ENCODE measurements at regions not wholly inside any gene's neighbourhood (a gene's known extent, or its start where the extent isn't known, plus 50 kb on each side); places are given as distances from the start of the nearest gene placed in this dataset.

GRCh38 chr3:193980905-193981304 lies 155.0 kb upstream of the HES1 start:
- no peaks in the 10 kb centered on the region for H3K36me3 ChIP-seq (ENCODE audit: control insufficient read depth in 1 of 2, insufficient read depth in 2 of 2, low read length in 1 of 2)
- H3K4me1 ChIP-seq (ENCODE audit: control insufficient read depth in 1 of 2, insufficient read depth in 2 of 2, low read length in 2 of 2) = peaks cover 0 to 3% of the 10 kb centered on the region in 2 donors
- ATAC-seq (ENCODE audit: low FRiP score) (no peak), DNase-seq (no peak)
- H3K4me3 ChIP-seq (ENCODE audit: low read length in 2 of 2) = no peak overlapping the region
- 91 to 94% methylated on average over 3 of the region's 3 CpGs for WGBS, 2 donors
- intact Hi-C loops (cut with DNase I) = no loop called here
- H3K9me3 ChIP-seq (ENCODE audit: control insufficient read depth, low read length) = no peaks in the 10 kb centered on the region
- H3K27me3 ChIP-seq (ENCODE audit: control insufficient read depth in 1 of 2, insufficient read depth in 2 of 2, low read length in 1 of 2) = no peaks in the 10 kb centered on the region
- H3K27ac ChIP-seq (ENCODE audit: low read depth in 1 of 2, low read length in 2 of 2) = no peak overlapping the region

- WGBS, 2 donors = 95 to 99% methylated on average over 4 of the region's 4 CpGs
Measured at GRCh38 chr3:193981504-193981903, 154.4 kb upstream of the HES1 start.

GRCh38 chr3:193982258-193982659 lies 153.7 kb upstream of the HES1 start:
- no peak overlapping the region for H3K4me3 ChIP-seq (ENCODE audit: low read length in 2 of 2)
- peaks cover 0 to 3% of the 10 kb centered on the region in 2 donors for H3K4me1 ChIP-seq (ENCODE audit: control insufficient read depth in 1 of 2, insufficient read depth in 2 of 2, low read length in 2 of 2)
- H3K9me3 ChIP-seq (ENCODE audit: control insufficient read depth, low read length) = no peaks in the 10 kb centered on the region
- DNase-seq (peak; percentile 77 to 90), ATAC-seq (ENCODE audit: low FRiP score) (peak; percentile 20)
- no peaks in the 10 kb centered on the region for H3K36me3 ChIP-seq (ENCODE audit: control insufficient read depth in 1 of 2, insufficient read depth in 2 of 2, low read length in 1 of 2)
- intact Hi-C loops (cut with DNase I) = no loop called here
- WGBS, 2 donors = 32 to 57% methylated on average over 11 of the region's 11 CpGs
- H3K27ac ChIP-seq (ENCODE audit: low read depth in 1 of 2, low read length in 2 of 2) = no peak overlapping the region
- H3K27me3 ChIP-seq (ENCODE audit: control insufficient read depth in 1 of 2, insufficient read depth in 2 of 2, low read length in 1 of 2) = no peaks in the 10 kb centered on the region

More at GRCh38 chr3:193981504-193981903, 154.4 kb upstream of the HES1 start:
- DNase-seq (no peak), ATAC-seq (ENCODE audit: low FRiP score) (no peak)
- no peaks in the 10 kb centered on the region for H3K36me3 ChIP-seq (ENCODE audit: control insufficient read depth in 1 of 2, insufficient read depth in 2 of 2, low read length in 1 of 2)
- H3K9me3 ChIP-seq (ENCODE audit: control insufficient read depth, low read length) = no peaks in the 10 kb centered on the region
- intact Hi-C loops (cut with DNase I) = no loop called here
- no peaks in the 10 kb centered on the region for H3K27me3 ChIP-seq (ENCODE audit: control insufficient read depth in 1 of 2, insufficient read depth in 2 of 2, low read length in 1 of 2)
- no peak overlapping the region for H3K27ac ChIP-seq (ENCODE audit: low read depth in 1 of 2, low read length in 2 of 2)
- H3K4me3 ChIP-seq (ENCODE audit: low read length in 2 of 2) = no peak overlapping the region
- H3K4me1 ChIP-seq (ENCODE audit: control insufficient read depth in 1 of 2, insufficient read depth in 2 of 2, low read length in 2 of 2) = peaks cover 0 to 3% of the 10 kb centered on the region in 2 donors

GRCh38 chr3:193983846-193984818 lies 151.8 kb upstream of the HES1 start:
- no peak for ATAC-seq (ENCODE audit: low FRiP score)
- intact Hi-C loops (cut with DNase I) = no loop called here
- peaks cover 0 to 3% of the 10 kb centered on the region in 2 donors for H3K4me1 ChIP-seq (ENCODE audit: control insufficient read depth in 1 of 2, insufficient read depth in 2 of 2, low read length in 2 of 2)

GRCh38 chr3:193984876-193985275 lies 151.1 kb upstream of the HES1 start:
- intact Hi-C loops (cut with DNase I) = no loop called here
- Histone ChIP-seq H3K36me3 (ENCODE audit: control insufficient read depth in 1 of 2, insufficient read depth in 2 of 2, low read length in 1 of 2) (no peaks in the 10 kb centered on the region), H3K9me3 (ENCODE audit: control insufficient read depth, low read length) (no peaks in the 10 kb centered on the region), H3K4me3 (ENCODE audit: low read length in 2 of 2) (no peak overlapping the region), H3K27ac (ENCODE audit: low read depth in 1 of 2, low read length in 2 of 2) (no peak overlapping the region), H3K27me3 (ENCODE audit: control insufficient read depth in 1 of 2, insufficient read depth in 2 of 2, low read length in 1 of 2) (no peaks in the 10 kb centered on the region), H3K4me1 (ENCODE audit: control insufficient read depth in 1 of 2, insufficient read depth in 2 of 2, low read length in 2 of 2) (peaks cover 0 to 3% of the 10 kb centered on the region in 2 donors)
- ATAC-seq (ENCODE audit: low FRiP score) (no peak), DNase-seq (no peak)
- 88 to 97% methylated on average over 6 of the region's 6 CpGs for WGBS, 2 donors

More at GRCh38 chr3:193983846-193984818, 151.8 kb upstream of the HES1 start:
- Histone ChIP-seq H3K4me3 (ENCODE audit: low read length in 2 of 2) (no peak overlapping the region), H3K27ac (ENCODE audit: low read depth in 1 of 2, low read length in 2 of 2) (no peak overlapping the region), H3K9me3 (ENCODE audit: control insufficient read depth, low read length) (no peaks in the 10 kb centered on the region), H3K36me3 (ENCODE audit: control insufficient read depth in 1 of 2, insufficient read depth in 2 of 2, low read length in 1 of 2) (no peaks in the 10 kb centered on the region), H3K27me3 (ENCODE audit: control insufficient read depth in 1 of 2, insufficient read depth in 2 of 2, low read length in 1 of 2) (no peaks in the 10 kb centered on the region)
- WGBS, 2 donors = 80 to 83% methylated on average over 7 of the region's 7 CpGs
- DNase-seq = no peak

GRCh38 chr3:193987186-193987585 lies 148.8 kb upstream of the HES1 start:
- DNase-seq = no peak
- Histone ChIP-seq H3K27me3 (ENCODE audit: control insufficient read depth in 1 of 2, insufficient read depth in 2 of 2, low read length in 1 of 2) (no peaks in the 10 kb centered on the region), H3K27ac (ENCODE audit: low read depth in 1 of 2, low read length in 2 of 2) (no peak overlapping the region), H3K9me3 (ENCODE audit: control insufficient read depth, low read length) (no peaks in the 10 kb centered on the region), H3K4me1 (ENCODE audit: control insufficient read depth in 1 of 2, insufficient read depth in 2 of 2, low read length in 2 of 2) (no peaks in the 10 kb centered on the region), H3K36me3 (ENCODE audit: control insufficient read depth in 1 of 2, insufficient read depth in 2 of 2, low read length in 1 of 2) (no peaks in the 10 kb centered on the region), H3K4me3 (ENCODE audit: low read length in 2 of 2) (no peak overlapping the region)
- no peak for ATAC-seq (ENCODE audit: low FRiP score)
- intact Hi-C loops (cut with DNase I) = no loop called here
- 18 to 24% methylated on average over 5 of the region's 5 CpGs for WGBS, 2 donors

GRCh38 chr3:193989186-193989585 lies 146.8 kb upstream of the HES1 start:
- ATAC-seq (ENCODE audit: low FRiP score) = no peak
- 88 to 89% methylated on average over 1 of the region's 1 CpG for WGBS, 2 donors

GRCh38 chr3:193991666-193992424 lies 144.1 kb upstream of the HES1 start:
- DNase-seq (no peak), ATAC-seq (ENCODE audit: low FRiP score) (no peak)
- no peak overlapping the region for H3K27ac ChIP-seq (ENCODE audit: low read depth in 1 of 2, low read length in 2 of 2)
- H3K4me1 ChIP-seq (ENCODE audit: control insufficient read depth in 1 of 2, insufficient read depth in 2 of 2, low read length in 2 of 2) = no peaks in the 10 kb centered on the region
- H3K36me3 ChIP-seq (ENCODE audit: control insufficient read depth in 1 of 2, insufficient read depth in 2 of 2, low read length in 1 of 2) = no peaks in the 10 kb centered on the region
- intact Hi-C loops (cut with DNase I) = no loop called here
- H3K9me3 ChIP-seq (ENCODE audit: control insufficient read depth, low read length) = no peaks in the 10 kb centered on the region
- no peak overlapping the region for H3K4me3 ChIP-seq (ENCODE audit: low read length in 2 of 2)
- 88 to 93% methylated on average over 14 of the region's 14 CpGs for WGBS, 2 donors
- no peaks in the 10 kb centered on the region for H3K27me3 ChIP-seq (ENCODE audit: control insufficient read depth in 1 of 2, insufficient read depth in 2 of 2, low read length in 1 of 2)

More at GRCh38 chr3:193989186-193989585, 146.8 kb upstream of the HES1 start:
- Histone ChIP-seq H3K27me3 (ENCODE audit: control insufficient read depth in 1 of 2, insufficient read depth in 2 of 2, low read length in 1 of 2) (no peaks in the 10 kb centered on the region), H3K9me3 (ENCODE audit: control insufficient read depth, low read length) (no peaks in the 10 kb centered on the region), H3K4me1 (ENCODE audit: control insufficient read depth in 1 of 2, insufficient read depth in 2 of 2, low read length in 2 of 2) (no peaks in the 10 kb centered on the region), H3K27ac (ENCODE audit: low read depth in 1 of 2, low read length in 2 of 2) (no peak overlapping the region), H3K4me3 (ENCODE audit: low read length in 2 of 2) (no peak overlapping the region), H3K36me3 (ENCODE audit: control insufficient read depth in 1 of 2, insufficient read depth in 2 of 2, low read length in 1 of 2) (no peaks in the 10 kb centered on the region)
- intact Hi-C loops (cut with DNase I) = no loop called here
- no peak for DNase-seq

All from aorta (tissue), 5 donors.